Ishikawa (cell line): ENCODE measurements at regions not wholly inside any gene's neighbourhood (a gene's known extent, or its start where the extent isn't known, plus 50 kb on each side); places are given as distances from the start of the nearest gene placed in this dataset.

Experiments used
- CEBPB ChIP-seq: IDR thresholded peaks from 2 replicates; pipeline ENCODE4 v1.6.1; 2012
- CREB1 ChIP-seq: IDR thresholded peaks from 2 replicates; pipeline ENCODE4 v1.6.1; 2012; ENCODE audit warnings: low read depth
- EGR1 ChIP-seq: IDR thresholded peaks from 2 replicates; pipeline ENCODE4 v1.6.1; 2012
- EP300 ChIP-seq: IDR thresholded peaks from 2 replicates; pipeline ENCODE4 v1.6.1; 2012; ENCODE audit warnings: borderline replicate concordance
- FOXM1 ChIP-seq: IDR thresholded peaks from 2 replicates; pipeline ENCODE4 v1.6.1; 2012; ENCODE audit warnings: low read depth, borderline replicate concordance
- NFIC ChIP-seq: IDR thresholded peaks from 2 replicates; pipeline ENCODE4 v1.6.1; 2012
- RAD21 ChIP-seq: IDR thresholded peaks from 2 replicates; pipeline ENCODE4 v1.6.1; 2012; ENCODE audit warnings: low read depth
- REST ChIP-seq: IDR thresholded peaks from 2 replicates; pipeline ENCODE4 v1.6.1; 2012; ENCODE audit warnings: low read depth, mild to moderate bottlenecking
- TAF1 ChIP-seq: IDR thresholded peaks from 2 replicates; pipeline ENCODE4 v1.6.1; 2012; ENCODE audit warnings: low read depth, mild to moderate bottlenecking
- TCF12 ChIP-seq: IDR thresholded peaks from 2 replicates; pipeline ENCODE4 v1.6.1; 2012; ENCODE audit warnings: low read depth
- TEAD4 ChIP-seq: IDR thresholded peaks from 2 replicates; pipeline ENCODE4 v1.6.1; 2012
- YY1 ChIP-seq: IDR thresholded peaks from 2 replicates; pipeline ENCODE4 v1.6.1; 2012; ENCODE audit warnings: low read depth
- ZBTB7A ChIP-seq: IDR thresholded peaks from 2 replicates; pipeline ENCODE4 v1.6.1; 2012; ENCODE audit warnings: low read depth
- TF ChIP-seq, protein P1 (sequence below): IDR thresholded peaks from 2 replicates; pipeline ENCODE4 v1.6.1; 2012
- TF ChIP-seq, protein P2 (sequence below): IDR thresholded peaks from 2 replicates; pipeline ENCODE4 v1.6.1; 2012

DNA sequence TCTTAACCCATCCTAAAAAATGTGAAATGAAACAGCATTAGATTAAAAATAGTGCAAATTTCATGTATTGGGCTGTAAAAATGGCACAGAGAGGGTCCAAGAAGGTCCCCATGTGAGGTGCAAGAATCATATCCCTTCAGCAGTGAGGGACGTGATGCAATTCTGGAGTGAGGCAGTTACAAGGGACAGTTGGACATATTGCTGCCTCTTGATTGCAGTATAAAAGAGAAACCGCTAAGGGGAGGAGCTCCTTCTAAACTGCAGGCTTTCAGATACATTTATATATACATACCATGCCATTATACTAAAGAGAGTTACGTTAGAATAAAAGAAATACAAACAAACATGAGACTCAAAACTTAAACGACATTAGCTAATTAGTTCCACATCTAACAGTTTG lies 304.2 kb upstream of the CTNNB1 start:
- no peak for TF ChIP-seq NFIC
- no peak for TF ChIP-seq TCF12
- TF ChIP-seq YY1: no peak
- TF ChIP-seq EP300: no peak
- no peak for TF ChIP-seq EGR1

DNA sequence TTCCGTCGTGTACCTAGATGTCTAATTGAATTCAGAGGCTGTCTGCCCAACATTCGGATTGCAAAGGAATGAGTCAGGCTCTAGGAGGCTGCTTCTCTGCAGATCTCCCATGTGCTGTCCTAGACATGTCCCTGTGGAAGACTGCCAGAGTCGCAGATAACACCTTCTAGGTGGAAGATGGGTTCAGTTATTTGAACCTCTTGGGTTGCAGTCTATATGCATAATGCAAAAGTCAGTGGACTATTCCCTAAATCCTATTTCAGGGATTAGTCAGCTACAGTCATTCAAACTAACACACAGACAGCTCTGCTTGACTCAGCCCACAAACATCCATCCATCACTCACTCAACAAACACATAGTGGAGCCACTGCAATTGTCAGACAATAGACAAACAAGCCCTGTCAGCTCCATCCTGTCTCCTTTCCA lies 300.0 kb upstream of the CTNNB1 start:
- TF ChIP-seq, protein P1, sequence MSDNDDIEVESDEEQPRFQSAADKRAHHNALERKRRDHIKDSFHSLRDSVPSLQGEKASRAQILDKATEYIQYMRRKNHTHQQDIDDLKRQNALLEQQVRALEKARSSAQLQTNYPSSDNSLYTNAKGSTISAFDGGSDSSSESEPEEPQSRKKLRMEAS: no peak
- TF ChIP-seq REST (no peak), EP300 (no peak), RAD21 (no peak), EGR1 (no peak), NFIC (no peak), TAF1 (no peak), YY1 (no peak), TEAD4 (no peak), FOXM1 (no peak), TCF12 (no peak), CREB1 (no peak), CEBPB (no peak), ZBTB7A (no peak)
- TF ChIP-seq, protein P2, sequence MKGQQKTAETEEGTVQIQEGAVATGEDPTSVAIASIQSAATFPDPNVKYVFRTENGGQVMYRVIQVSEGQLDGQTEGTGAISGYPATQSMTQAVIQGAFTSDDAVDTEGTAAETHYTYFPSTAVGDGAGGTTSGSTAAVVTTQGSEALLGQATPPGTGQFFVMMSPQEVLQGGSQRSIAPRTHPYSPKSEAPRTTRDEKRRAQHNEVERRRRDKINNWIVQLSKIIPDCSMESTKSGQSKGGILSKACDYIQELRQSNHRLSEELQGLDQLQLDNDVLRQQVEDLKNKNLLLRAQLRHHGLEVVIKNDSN: no peak

GRCh38 chr3:40901298-40901697 lies 298.0 kb upstream of the CTNNB1 start:
- no peak for TF ChIP-seq CREB1
- TF ChIP-seq EGR1: no peak
- no peak for TF ChIP-seq EP300
- no peak for TF ChIP-seq TEAD4
- no peak for TF ChIP-seq ZBTB7A
- TF ChIP-seq TAF1: no peak
- no peak for TF ChIP-seq YY1
- TF ChIP-seq, protein P2: no peak
- no peak for TF ChIP-seq CEBPB
- TF ChIP-seq REST: no peak
- TF ChIP-seq NFIC: no peak
- TF ChIP-seq RAD21: no peak
- TF ChIP-seq FOXM1: no peak
- TF ChIP-seq, protein P1: no peak
- TF ChIP-seq TCF12: no peak

GRCh38 chr3:40901796-40902195 lies 297.5 kb upstream of the CTNNB1 start:
- TF ChIP-seq CREB1: no peak
- TF ChIP-seq RAD21: no peak
- TF ChIP-seq EGR1: no peak
- TF ChIP-seq, protein P1: no peak
- no peak for TF ChIP-seq NFIC

DNA sequence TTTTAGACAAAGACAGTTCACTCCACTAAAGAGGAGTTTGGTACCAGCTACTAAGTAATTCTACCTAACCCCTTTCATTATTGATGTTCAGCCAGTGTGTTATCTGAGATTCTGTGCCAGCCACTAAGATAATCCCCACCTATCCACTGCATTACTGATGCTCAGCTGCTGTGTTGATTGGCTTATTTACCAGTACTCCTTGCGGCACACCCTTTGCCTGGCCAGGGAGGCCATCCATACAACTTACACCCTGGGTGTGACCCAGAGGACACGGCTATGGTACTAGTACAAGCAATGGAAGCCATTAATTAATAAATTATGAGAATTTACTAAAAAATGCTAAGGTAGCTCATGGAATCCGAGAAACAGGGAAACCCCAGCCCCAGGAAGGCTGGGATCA lies 290.7 kb upstream of the CTNNB1 start:
- TF ChIP-seq EP300: no peak

DNA sequence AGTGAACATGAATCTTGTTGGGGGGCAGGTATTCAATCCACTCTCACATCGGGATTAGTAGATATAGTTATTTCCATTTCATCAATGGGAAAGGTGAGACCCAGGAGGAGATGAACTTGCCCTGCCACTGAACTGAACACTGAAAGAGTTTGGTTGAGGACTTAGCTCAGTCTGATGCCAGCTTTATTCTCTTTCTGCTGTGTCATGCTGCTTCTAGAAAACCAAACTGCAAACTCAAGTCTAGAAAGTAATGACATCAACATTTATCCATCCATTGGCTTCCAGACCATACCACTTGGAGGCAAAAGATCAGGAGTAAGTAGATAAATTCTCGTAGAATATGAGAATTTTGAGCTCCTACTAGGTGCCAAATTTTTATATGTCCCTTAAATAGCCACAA lies 288.0 kb upstream of the CTNNB1 start:
- TF ChIP-seq RAD21 (no peak), YY1 (no peak), EGR1 (no peak), CEBPB (no peak), REST (no peak), EP300 (no peak), CREB1 (no peak), NFIC (no peak), ZBTB7A (no peak), FOXM1 (no peak), TCF12 (no peak), TAF1 (no peak), TEAD4 (no peak)
- TF ChIP-seq, protein P1: no peak
- TF ChIP-seq, protein P2: no peak
